ENCODE measurements at regions not wholly inside any gene's neighbourhood (a gene's known extent, or its start where the extent isn't known, plus 50 kb on each side); places are given as distances from the start of the nearest gene placed in this dataset.
"Not testable (repeated sequence)": the region's sequence is repeated elsewhere in the genome, so short reads cannot be mapped to it uniquely, and the experiment has no call there.

DNA sequence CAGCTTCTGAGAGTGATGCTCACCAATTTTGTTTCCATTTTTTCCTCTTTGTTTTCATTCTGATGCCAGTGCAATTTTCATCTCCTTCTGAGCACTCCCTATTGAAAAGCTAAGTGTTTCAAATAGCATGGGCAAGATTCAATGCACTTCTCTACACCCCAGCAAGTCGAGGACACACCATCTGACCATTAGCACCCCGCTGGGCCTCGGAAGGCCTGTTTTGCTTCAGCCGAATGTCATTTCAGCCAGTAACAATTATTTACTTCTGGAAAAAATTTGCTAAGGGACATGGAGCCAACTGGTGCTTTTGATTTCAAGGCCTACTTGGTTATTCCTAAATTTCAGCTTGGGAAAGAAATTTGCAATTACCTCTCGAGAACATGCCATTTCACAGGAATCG, 392.4 kb downstream of the RNF144A start:
- DNase-seq, result no peak

DNA sequence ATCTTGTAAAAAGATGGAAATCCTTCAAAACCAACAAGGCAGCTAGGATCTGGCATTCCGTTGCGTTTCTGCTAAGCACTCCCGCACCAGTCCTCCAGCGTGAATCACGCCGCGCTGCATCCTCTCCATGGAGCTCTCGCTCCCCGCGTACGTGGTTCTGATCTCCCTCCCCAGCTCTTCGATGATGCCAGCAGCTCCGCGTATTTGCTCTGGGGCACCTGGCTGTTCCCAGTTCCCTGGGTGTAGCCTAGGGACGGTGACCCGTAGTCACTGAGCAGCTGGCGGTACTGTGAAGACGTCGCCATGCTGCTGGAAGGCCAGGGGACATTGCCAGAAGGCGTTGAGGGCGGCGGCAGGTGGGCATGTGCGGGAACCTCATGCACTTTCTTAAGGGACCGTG, 407.5 kb downstream of the RNF144A start:
- DNase-seq, result no peak

DNA sequence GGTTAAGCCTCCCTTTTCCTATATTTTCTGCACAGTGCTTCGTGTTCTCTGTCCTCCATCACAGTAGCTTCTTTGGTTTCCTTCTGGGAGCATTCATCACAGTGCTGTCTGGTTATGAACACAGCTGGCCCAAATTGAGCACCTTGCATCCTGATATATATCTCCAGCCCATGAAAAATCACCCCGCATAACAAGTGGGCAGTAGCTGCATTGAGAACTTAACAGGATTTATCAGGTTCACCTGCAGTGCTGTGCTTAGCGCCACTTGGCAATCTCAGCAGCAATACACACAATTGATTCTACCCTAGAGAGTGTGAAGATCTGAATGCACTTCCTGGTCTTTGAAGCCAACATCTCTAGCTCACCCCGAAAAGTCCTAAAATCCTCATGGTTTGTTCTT, 408.0 kb downstream of the RNF144A start:
- DNase-seq, result no peak

DNA sequence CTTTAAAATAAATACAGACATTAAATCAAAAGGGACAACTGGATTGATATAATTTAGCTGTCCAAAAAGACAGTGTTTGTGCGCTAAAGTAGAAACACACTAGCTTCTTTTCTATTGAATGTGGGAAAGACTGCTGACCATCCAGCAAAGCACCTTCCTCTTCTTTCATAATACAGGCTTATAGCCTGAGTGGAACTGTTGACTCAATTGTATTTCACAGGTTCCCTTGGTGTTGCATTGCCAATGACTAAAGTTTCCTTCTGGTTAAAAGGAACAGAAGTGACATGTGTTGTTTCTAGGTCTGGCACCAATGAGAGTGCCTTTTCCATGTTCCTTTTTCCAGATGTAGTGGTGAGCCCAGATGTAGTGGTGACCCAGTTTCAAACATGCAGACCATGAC, 412.3 kb downstream of the RNF144A start:
- DNase-seq, result no peak

DNA sequence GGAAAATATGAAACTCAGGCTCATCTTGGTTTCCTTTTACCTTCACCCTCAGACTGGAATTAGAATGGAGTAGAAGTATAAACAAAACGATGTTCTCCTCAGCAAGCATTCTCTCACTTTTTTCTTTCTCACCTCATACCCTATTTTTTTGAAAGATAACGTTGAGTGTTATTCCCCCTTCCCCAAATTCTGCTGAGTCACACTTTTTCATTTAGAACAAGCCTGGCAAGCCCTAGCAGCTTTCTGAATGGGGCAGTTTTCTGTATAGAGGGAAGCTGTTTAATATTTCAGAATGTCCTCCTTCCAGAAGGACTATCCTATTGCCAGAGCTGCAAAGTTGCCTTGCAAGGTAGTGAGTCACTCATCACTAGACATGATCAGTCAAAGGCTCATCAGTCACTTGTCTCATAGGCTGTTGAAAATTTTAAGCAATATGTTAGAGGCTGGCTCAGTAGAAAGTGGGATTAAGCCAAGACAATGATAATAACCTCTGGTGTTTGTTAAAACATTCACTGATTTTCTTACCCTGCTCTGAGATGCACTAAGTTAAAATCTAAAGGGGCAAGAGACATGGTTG, 416.1 kb downstream of the RNF144A start:
- DNase-seq, result no peak

DNA sequence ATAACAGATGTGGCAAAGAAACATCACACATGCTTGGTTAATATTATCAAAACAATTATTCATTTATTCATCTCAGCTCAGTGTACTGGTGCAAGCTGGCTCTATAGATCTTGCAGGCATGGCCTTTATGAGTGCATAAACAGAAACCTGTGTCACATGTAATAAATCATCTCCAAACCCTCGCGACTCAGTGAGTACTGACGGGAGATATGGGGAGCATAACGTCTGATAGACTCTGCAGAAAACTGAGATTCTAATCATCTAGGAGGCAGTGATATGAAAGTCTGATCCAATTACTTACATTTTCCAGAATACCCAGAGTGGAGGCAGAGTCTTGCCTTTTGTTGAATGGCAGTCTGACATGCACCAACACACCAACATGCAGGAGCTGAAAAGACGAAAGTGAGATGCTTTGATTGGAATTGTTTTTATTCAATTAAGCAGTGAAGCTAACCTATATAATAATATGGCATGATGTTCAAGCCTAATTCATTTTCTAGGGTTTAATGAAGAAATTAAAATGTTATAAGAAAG, 416.8 kb downstream of the RNF144A start:
- DNase-seq, result no peak

DNA sequence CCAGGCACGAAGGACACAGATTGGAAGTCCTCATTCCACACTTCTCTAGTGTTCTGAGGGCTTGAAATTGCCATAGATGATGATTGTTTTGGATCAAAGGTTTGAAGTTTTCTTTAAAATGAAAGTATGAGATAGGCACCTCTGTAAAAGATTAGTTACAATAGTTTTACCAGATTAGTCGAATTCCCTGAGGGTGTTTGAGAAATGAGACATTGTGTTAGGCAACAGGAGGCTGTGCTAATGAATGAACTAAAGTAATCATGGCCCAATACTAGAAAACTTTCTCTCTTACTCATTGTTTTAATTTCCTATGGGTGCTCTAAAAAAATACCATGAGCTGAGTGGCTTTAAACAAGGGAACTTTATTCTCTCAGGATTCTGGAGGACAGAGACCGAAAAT, 421.7 kb downstream of the RNF144A start:
- DNase-seq, result no peak

DNA sequence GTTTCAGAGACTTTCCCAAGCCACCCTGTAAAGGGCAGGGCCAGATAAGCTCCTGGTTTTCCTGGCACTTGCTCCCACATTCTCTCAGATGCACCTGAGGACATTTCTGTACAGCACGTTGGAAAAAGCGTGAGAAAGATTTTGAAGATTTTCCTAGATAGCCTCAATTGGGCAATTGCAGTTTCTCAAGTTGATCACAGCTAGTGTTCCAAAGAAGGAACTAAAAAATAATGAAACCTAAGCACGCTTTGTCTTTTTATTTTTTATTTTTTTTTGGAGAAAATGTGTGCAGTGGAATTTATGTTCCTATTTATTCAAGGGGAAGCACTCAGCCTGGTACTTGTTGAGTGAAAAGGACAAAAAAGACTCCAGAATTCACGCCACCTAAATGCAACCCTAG, 429.1 kb downstream of the RNF144A start:
- DNase-seq, result no peak

DNA sequence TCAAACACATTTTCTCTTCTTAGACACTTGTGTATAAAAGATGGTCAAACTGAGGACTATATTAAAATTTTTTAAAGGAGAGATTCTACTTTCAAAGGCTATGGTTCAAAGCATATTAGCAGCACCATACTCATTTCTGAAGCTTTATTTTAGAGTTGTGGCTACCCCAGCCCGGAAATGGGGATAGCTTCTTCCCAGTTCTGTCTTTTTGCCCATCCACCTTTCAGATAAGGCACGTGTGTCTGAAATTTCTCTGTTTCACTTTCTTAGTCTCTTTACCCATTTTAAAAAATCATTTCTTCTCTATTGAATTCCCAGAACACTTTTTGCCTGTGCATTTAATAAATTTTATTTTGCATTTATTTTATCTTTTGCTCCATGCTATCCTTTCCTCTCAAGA, 431.5 kb downstream of the RNF144A start:
- DNase-seq, result no peak

DNA sequence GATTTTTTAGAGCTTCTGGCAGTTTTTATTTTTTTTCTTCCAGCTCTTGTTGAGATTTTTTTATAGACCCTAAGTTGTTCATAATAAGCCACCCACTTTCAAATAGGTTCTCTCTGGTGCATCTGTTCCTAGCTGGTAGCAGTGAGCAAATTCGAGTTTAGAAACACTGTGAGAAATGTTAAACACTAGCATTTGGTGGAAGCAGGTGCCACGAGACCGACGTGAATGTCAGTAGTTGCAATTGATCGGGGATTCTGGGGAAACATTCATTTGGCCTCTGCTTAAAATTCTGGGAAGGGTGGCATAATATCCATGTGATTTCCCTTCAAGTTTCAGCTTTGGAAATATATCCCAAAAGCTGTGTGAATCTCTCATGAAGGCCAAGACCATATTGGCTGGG, 435.0 kb downstream of the RNF144A start:
- DNase-seq, result no peak

DNA sequence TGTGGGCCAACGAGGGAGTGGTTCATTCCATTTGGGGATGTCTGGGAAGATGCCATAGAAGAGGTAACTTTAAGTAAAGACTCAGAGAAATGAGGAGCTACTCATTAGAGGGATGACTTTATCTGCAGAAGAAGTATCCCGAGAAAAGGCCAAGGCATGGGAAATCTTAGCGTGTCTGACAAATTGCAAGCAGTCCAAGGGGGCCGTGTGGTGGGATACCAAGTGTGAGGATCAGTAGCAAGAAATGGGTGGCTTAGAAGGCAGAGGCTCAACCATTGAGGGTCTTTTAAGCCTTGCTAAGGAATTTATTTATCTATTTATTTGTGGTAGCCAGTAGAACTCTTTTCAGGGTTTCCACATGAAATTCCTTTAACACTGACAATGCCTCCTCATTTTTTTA, 436.4 kb downstream of the RNF144A start:
- DNase-seq, result no peak

DNA sequence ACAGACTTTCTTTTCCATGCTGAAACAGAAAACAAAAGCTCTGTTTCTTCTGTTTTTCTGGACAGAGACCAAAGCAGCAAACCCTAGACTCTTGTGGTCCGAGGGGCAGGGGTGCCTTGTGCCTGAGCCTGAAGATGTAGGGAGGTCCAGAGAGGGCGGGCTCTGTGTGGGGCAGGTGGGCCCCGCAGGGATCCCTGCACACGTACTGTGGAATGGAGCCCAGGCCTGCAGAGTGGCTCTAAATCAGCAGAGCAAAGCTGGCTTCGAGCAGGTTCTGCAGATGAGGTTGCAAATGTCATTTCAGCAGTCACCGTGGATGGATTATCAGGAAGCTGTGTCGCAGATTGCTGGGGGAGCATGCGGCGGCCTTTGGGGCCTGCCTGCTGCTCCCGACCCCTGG, 438.6 kb downstream of the RNF144A start:
- DNase-seq, result no peak

DNA sequence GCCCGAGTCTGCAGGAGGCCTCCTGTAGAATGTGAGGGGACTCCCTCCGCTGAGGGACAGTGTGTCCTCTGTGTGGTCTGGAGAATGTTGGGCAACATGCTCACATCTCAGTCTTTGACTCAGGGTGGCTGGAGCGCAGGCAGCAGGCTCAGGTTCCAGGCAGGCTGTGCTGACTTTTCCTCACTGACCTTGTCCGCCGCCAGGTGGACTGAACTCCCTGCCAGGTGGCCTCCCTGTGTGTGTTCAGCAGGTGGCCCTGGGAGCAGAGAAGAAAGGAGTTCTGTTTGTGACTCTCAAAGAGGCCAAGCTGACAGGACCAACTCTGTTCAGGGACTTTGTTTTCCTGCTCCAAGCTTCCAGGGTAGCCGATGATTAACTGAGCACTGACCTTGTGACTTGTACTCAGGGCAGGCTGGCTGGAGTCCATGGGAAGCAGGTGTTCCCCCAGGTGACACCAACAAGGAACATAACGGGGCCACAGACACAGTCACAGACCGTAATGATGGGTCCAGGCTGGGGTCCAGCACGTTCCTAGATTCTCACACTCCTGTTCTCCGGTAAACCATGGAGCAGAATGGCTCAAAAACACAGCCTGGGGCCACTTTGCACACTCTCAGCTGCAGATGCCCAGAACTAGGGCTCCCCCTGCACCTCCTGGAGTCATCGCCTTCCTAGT, 439.8 kb downstream of the RNF144A start:
- no peak for DNase-seq

DNA sequence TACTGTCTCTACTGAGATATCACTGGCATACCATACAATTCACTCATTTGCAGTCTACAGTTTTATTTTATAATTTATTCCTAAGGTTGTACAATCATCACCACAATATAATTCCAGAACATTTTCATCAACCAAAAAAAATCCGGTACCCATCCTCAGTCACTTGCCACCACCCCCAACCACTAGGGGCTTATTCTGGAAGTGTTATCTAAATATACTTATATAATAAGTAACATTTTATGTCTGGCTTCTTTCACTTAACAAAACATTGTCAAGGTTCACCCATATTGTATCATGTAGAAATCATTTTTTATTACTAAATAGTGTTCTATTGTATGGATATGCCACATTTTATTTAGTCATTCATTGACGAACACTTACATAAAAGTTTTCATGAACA, 440.8 kb downstream of the RNF144A start:
- no peak for DNase-seq

DNA sequence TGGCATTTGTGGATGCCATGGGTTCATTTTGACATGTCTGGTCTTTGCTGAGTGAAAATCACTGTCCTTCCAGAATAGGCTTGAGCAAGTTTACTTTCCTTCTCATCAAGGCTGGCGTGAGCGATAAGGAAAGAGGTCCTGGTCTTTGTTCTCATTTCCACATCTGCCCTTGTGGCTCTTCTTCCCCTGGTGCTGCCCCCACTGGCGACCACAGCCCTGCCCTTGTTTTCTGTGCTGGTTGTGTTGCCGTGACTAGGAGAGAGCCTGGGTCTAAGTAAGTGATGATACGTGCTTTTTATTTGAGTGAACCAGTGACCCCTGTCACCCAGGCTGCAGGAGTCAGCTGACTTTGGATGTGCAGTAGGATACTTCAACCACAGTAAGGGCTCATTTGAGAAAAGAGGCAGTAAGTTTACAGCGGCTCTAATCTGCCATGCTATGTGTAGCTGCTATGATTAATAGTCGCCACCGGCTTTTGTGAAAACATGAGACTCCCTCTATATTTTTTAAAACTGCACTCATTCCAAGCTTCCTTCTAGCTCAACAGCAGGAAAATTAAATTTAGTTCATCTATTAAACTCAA, 441.7 kb downstream of the RNF144A start:
- DNase-seq, result no peak

DNA sequence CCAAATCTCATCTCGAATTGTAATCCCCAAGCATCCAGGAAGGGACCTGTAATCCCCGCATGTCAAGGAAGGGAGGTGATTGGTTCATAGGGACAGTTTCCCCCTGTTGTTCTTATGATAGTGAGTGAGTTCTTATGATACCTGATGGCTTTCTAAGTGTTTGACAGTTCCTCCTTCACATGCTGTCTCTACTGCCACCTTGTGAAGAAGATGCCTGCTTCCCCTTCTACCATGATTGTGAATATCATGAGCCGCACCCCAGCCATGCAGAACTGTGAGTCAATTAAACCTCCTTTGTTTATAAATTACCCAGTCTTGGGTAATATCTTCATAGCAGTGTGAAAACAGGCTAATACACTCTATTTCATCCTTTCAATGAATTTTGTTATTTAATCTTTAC, 446.7 kb downstream of the RNF144A start:
- DNase-seq, result peak in 1 of 2 experiments; percentile 29

DNA sequence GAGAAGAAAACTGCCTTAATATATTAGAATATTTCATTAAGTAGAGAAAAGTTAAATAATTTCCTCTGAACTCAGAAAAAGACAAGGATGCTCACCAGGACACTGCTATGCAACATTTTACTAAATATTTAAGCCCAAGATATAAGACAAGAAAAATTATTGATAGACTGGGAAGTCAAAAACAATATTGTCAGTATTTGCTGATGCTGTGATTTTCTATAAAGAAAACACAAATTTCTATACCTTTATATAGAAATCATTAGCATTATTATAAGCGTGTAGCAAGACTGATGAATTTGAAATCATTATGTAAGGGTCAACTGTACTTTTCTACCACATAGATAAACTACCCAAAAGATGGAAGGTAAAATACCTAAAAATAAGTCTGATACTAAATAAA, 451.0 kb downstream of the RNF144A start:
- DNase-seq, result no peak

DNA sequence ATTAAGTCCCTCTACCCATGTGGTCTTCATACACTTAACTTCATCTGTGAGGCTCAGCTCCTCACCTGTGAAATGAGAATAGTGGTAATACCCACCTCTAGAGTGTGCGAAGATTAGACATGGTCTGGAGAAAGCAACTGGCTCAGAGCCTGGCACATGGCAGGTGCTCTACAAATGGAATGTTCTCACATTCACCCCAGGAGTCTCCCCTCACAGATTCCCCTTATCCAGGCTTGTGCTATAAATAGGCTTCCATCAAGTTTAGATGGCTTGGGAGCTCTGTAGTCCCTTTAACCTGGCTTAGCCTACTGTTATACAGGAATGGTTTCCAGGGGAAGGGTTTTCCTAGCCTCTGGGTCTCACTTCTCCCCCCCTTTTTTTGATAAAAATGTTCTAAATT, 455.9 kb downstream of the RNF144A start:
- DNase-seq, result no peak

DNA sequence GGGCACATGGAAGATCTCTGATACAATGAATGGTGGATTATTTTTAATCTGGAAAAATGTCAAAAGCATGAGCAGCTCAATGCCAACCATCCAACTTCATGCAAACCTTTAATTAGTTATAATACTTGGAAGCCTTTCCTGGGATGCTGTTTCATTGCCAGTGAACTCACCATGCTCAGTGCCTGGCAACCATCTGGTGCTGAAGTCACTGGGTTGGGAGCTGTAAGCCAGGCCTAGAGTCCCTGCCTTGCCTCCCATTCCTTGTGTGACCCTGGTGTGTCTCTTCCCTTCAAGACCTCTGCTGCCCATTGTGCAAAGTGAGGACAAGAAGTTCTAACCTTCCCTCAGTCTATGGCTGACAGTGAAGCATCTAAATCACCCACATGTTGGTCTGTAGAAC, 458.7 kb downstream of the RNF144A start:
- DNase-seq, result no peak

DNA sequence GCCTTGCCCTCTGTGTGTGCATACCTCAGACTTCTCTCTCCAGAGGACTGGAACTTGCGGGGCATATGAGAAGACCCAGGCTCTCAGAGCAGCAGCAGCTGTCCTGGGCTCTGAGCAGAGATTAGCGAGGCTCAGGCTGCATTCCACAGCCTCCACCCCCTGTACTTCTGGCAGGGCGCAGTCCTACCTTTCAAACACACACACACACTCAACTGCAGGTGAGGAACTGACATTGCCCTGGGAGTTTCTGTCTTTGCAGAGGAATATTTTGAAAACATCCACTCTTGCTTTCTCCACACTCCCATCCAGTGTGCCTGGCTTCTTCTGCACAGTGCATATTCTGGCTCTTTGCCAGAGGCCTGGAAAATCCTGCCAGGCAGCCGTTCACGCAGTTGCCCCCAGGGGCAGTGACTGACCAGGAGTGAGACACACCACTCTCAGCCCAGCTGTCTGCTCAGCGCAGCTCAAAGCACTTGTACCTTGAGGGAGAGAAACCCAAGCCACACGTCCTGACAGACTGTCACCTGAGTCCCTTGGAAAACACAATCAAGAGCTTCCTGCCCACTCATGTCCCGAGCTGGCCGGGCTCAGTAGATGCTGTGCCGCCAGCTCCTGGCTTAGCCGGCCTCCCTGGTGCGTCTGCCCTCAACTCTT, 460.8 kb downstream of the RNF144A start:
- peak; percentile 89 to 96 for DNase-seq

DNA sequence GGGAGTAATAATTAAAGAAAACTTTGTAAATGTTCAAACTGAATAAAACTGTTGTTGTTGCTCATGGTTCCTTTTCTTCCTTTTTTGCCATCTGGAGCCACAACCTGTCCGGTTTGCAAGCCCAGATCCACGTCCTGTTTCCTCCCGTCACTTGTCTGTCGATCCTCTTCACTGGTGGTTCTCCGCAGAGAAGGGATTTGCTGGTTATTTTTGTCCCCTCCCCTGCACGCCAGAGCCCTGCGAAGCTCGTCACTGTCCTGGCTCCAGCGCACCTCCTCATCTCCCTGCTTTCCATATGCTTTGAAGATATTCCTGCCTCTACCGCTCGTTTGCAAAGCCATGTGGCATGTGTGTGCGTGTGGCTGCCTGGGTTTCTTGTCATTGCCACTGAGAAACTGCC, 461.4 kb downstream of the RNF144A start:
- peak; percentile 72 to 85 for DNase-seq

DNA sequence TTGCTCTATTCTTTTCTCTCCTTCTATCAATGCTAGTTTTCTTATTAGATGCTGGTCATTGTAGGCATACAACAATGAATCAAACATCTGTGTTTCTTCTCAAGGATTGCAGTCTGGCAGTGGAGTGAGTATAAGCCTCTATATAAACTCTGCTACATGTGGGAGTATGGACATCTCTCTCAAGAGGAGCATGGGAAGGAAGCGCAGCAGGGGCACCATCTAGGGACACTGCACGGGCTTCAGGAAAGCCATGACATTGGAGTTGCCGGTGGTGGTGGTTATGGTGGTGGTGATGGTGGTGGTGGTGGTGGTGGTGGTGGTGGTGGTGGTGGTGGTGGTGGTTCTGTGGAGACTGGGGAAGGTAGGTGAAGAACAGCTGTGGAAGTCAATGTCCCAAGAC, 462.6 kb downstream of the RNF144A start:
- DNase-seq, result peak in 1 of 2 experiments; percentile 63

DNA sequence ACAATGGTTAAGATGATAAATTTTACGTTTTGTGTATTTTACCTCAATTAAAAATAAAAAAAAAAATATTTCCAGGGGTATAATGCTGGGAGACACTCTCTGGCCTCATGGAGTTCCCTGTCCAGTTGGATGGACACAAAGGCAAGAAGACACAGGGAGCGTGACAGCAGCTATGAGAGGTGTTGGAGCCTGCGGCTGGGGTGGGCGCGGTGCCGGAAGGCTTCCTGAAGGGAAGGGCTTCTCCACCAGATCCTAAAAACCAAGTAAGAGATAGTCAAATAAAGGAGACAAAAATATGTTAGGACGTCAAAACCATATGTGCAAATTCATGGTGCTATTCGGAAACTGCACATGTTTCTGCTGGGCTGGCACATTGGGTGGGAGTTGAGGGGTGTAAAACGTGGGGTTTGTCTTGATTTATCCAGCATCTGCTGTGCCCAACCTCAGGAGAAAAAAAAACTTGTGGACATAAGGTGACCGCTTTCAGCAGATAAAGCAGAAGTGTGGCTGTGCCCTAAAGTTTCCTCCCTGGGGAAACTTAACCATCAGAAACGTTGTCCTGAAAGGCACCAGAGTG, 467.6 kb downstream of the RNF144A start:
- DNase-seq, result no peak

DNA sequence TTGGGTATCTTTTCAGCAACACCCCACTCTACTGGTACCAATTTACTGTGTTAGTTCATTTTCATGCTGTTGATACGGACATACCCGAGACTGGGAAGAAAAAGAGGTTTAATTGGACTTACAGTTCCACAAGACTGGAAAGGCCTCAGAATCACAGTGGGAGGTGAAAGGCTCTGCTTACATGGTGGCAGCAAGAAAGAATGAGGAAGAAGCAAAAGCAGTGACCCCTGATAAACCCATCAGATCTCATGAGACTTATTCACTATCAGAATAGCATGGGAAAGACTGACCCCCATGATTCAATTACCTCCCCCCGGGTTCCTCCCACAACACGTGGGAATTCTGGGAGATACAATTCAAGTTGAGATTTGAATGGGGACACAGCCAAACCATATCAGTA, 473.1 kb downstream of the RNF144A start:
- not testable (repeated sequence) for DNase-seq
